Activated naive CD8-positive, alpha-beta T cell treated with anti-CD3 and anti-CD28 coated beads for 36 hours (primary cell): ENCODE measurements at regions not wholly inside any gene's neighbourhood (a gene's known extent, or its start where the extent isn't known, plus 50 kb on each side); places are given as distances from the start of the nearest gene placed in this dataset.

ENCODE experiments used
- DNase-seq: peaks from one replicate; pipeline ENCODE4 v3.0.0; 2021
- H3K27ac Mint-ChIP-seq: one replicate; pipeline ENCODE4 v1.8.0; 2022; ENCODE audit warnings: mild to moderate bottlenecking, moderate library complexity, mixed read lengths
- H3K27me3 Mint-ChIP-seq: one replicate; pipeline ENCODE4 v1.8.0; 2022; ENCODE audit warnings: mild to moderate bottlenecking, mixed read lengths
- H3K36me3 Mint-ChIP-seq: one replicate; pipeline ENCODE4 v1.8.0; 2021; ENCODE audit warnings: mild to moderate bottlenecking, mixed read lengths
- H3K4me1 Mint-ChIP-seq: one replicate; pipeline ENCODE4 v1.8.0; 2021; ENCODE audit warnings: mixed read lengths
- H3K4me3 Mint-ChIP-seq: one replicate; pipeline ENCODE4 v1.8.0; 2022; ENCODE audit warnings: mild to moderate bottlenecking, moderate library complexity, mixed read lengths
- H3K9me3 Mint-ChIP-seq: one replicate; pipeline ENCODE4 v1.8.0; 2022; ENCODE audit warnings: mixed read lengths

DNA sequence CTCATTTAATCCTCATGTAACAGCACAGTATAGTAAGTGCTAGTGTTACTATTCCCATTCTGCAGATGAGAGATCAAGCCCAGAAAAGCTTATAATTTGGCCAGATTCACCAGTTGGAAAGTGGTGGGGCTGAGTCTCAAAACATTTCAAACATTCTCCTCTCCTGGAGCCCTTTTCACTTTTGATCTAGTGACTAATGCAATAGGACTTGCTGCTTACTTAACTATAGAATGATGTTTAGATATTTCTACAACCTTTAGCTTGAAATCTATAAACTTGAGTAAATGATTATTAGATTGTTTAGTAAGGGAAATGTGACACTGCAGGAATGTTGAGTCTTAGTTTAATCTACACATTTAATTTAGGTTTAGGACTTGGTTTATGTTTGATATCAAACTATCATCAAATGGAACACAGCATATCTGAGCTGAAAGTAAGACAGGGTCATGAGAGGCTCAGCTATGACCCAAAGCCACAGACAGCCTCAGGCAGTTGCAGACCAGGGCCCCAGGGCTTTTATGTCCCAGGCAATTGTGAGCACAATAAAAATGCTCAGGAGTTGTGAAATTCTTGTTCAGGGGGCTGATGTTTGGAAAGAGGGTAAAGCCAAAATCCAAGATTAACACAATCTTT is 199.5 kb upstream of the HS3ST1 start:
- no peaks in the 10 kb centered on the region for H3K27me3 Mint-ChIP-seq

DNA sequence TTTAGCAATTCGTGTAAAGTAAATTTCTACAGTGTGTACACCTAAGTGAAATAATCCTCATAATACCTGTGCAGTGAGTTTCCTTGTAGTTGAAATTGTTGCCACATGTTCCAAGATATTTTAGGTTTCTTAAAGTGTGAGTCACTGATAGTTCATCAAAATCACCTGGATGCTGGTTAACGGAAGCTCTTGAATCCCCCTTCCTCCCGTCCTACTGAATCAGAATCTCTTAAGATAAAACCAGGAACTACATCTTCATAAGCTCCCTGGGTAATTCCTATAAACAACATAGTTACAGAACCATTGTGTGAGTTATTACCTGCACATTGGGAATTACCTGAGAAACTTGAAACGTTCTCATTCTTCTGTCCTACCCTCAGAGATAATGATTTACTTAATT is 197.4 kb upstream of the HS3ST1 start:
- no peaks in the 10 kb centered on the region for H3K9me3 Mint-ChIP-seq
- H3K27ac Mint-ChIP-seq: no peak overlapping the region
- H3K36me3 Mint-ChIP-seq: no peaks in the 10 kb centered on the region

More for the DNA sequence above, 199.5 kb upstream of the HS3ST1 start:
- H3K9me3 Mint-ChIP-seq: no peaks in the 10 kb centered on the region
- H3K4me1 Mint-ChIP-seq: no peaks in the 10 kb centered on the region
- no peak for DNase-seq
- no peak overlapping the region for H3K4me3 Mint-ChIP-seq
- H3K36me3 Mint-ChIP-seq: no peaks in the 10 kb centered on the region
- no peak overlapping the region for H3K27ac Mint-ChIP-seq

DNA sequence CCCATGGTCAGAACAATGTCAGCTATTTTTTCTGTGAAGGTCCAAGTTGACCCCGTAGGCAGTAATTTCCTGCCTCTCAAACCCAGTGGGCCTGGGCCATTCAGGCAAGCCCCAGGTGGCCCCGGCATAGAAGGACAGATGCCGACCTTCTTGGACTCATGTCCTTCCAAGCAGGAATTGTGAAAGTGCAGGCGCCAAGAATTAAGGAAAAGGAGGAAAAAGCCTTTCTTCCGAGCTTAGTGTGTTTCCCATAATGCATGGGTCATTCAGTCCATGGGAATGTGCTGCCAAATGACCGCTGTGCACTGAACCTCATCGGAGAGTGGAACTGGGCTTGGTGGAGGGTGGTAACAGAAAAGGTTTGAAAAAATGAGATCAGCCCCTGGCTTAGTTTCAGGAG is 196.5 kb upstream of the HS3ST1 start:
- Mint-ChIP-seq H3K27ac (no peak overlapping the region), H3K4me3 (no peak overlapping the region), H3K36me3 (no peaks in the 10 kb centered on the region), H3K27me3 (no peaks in the 10 kb centered on the region), H3K4me1 (no peaks in the 10 kb centered on the region), H3K9me3 (no peaks in the 10 kb centered on the region)
- DNase-seq: no peak

More for the DNA sequence above, 197.4 kb upstream of the HS3ST1 start:
- H3K27me3 Mint-ChIP-seq: no peaks in the 10 kb centered on the region
- H3K4me3 Mint-ChIP-seq: no peak overlapping the region
- no peaks in the 10 kb centered on the region for H3K4me1 Mint-ChIP-seq
- no peak for DNase-seq

DNA sequence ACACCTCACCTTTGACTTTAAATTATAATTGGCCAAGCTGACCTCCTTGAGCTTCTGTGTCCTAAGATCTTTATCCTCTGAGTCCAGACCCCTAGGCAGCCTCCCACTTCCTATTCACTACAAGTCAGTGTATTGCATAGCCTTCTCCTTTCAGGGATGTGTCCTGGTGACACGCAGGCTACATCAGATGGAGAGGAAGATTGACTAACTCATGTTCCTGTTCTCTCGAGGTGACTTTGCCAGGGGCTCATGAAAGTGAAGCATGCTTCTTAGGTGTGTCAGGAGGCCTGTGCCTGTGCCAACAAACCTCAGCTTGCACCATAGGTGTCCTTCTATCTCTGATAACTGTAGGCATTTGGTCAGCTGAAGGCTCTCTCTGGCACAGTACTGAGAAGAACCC is 195.7 kb upstream of the HS3ST1 start:
- DNase-seq: no peak
- no peaks in the 10 kb centered on the region for H3K36me3 Mint-ChIP-seq
- no peaks in the 10 kb centered on the region for H3K4me1 Mint-ChIP-seq
- H3K27ac Mint-ChIP-seq: no peak overlapping the region
- no peaks in the 10 kb centered on the region for H3K9me3 Mint-ChIP-seq
- no peak overlapping the region for H3K4me3 Mint-ChIP-seq
- H3K27me3 Mint-ChIP-seq: no peaks in the 10 kb centered on the region

DNA sequence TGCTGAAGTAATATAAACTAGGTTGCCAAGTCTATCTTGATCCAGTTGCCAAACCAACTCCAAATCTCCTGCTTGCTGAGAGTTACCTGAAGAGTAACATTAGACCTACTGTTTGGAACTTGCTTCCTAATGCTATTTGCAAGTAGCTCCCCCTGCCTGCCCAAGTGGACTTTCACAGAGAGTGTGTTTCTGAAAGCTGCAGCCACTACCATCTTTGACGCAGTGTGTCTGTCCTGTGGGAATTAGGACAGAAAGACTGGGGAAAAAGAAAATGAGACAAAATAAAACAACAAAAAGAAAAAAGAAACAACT is 195.0 kb upstream of the HS3ST1 start:
- H3K27me3 Mint-ChIP-seq: no peaks in the 10 kb centered on the region
- H3K4me1 Mint-ChIP-seq: no peaks in the 10 kb centered on the region
- DNase-seq: no peak
- no peaks in the 10 kb centered on the region for H3K36me3 Mint-ChIP-seq
- no peaks in the 10 kb centered on the region for H3K9me3 Mint-ChIP-seq
- no peak overlapping the region for H3K27ac Mint-ChIP-seq
- H3K4me3 Mint-ChIP-seq: no peak overlapping the region

DNA sequence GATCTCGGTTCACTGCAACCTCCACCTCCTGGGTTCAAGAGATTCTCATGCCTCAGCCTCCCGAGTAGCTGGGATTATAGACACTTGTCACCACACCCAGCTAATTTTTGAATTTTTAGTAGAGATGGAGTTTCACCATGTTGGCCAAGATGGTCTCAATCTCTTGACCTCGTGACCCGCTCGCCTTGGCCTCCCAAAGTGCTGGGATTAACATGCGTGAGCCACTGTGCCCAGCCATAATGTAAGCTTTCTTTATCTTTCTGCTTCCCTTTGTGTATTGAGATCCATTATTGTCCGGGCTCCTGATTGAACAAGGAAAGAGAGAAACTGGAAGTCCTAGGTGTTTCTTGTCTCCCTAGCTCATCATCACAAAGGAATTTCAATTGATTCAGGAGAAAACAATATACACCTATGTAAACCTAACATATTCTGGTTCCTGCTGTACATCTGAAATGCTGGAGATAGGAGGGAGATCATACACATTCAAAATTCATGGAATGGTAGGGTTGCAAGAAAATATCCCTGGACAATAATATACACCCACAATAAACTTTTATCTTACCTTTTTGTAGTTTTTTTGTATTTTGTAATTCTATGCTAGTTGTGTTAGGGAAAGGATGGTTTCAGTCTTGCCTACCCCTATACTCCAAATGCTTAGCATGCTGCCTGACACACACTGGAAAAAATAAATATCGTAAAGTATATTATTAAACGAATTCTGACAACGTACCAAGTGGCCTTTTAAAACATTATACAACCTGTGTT is 194.4 kb upstream of the HS3ST1 start:
- H3K4me3 Mint-ChIP-seq: no peak overlapping the region
- H3K27ac Mint-ChIP-seq: no peak overlapping the region
- no peaks in the 10 kb centered on the region for H3K36me3 Mint-ChIP-seq
- H3K27me3 Mint-ChIP-seq: no peaks in the 10 kb centered on the region
- H3K4me1 Mint-ChIP-seq: no peaks in the 10 kb centered on the region
- no peak for DNase-seq
- no peaks in the 10 kb centered on the region for H3K9me3 Mint-ChIP-seq

DNA sequence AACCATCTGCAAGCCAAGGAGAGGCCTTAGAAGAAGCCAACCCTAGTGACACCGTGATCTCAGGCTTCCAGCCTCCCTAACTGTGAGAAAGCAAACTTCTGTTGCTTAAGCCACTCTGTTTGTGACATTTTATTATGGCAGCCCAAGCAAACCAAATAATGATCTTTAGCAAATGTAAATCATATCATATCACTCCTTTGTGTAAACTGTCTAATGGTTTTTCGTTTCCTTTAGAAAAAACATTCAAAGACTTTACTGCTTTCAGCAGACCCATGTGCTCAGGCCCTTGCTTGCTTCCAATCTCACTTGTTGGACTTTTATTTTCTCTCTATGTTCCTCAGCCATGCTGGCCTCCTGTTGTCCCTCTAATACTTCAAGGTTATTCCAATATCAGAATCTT is 192.2 kb upstream of the HS3ST1 start:
- DNase-seq: no peak
- Mint-ChIP-seq H3K36me3 (no peaks in the 10 kb centered on the region), H3K27me3 (no peaks in the 10 kb centered on the region), H3K27ac (no peak overlapping the region), H3K4me3 (no peak overlapping the region), H3K4me1 (no peaks in the 10 kb centered on the region), H3K9me3 (no peaks in the 10 kb centered on the region)

DNA sequence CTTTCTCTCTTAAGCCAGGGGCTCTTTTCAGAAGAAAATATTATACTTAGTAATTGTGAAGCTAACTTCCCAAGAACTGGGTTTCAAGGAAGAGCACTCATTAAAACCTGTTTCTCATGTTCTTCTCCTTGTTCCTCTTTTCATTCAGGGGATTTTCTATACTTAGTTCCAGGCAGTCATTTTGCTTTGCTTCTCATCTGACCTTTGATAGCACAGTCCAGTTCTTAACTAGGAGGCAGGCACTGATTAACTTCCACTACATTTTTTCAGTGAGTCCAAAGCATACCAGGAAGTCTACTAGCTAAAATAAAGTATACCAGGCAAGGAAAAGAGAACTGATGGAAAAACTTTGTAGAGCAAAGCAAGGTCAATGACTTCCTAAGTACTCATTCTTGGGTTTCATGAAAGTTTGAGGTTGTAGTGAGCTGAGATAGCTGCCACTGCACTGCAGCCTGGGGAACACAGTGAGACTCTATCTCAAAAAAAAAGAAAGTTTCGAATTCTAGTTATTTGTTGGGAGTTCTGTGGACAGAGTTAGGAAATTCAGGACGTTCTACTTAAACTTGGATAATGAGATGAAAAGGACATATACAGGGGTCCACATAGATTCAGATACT is 190.1 kb upstream of the HS3ST1 start:
- H3K4me1 Mint-ChIP-seq: no peaks in the 10 kb centered on the region
- H3K36me3 Mint-ChIP-seq: no peaks in the 10 kb centered on the region
- H3K9me3 Mint-ChIP-seq: no peaks in the 10 kb centered on the region
- H3K4me3 Mint-ChIP-seq: no peak overlapping the region
- no peak for DNase-seq
- no peaks in the 10 kb centered on the region for H3K27me3 Mint-ChIP-seq
- no peak overlapping the region for H3K27ac Mint-ChIP-seq

DNA sequence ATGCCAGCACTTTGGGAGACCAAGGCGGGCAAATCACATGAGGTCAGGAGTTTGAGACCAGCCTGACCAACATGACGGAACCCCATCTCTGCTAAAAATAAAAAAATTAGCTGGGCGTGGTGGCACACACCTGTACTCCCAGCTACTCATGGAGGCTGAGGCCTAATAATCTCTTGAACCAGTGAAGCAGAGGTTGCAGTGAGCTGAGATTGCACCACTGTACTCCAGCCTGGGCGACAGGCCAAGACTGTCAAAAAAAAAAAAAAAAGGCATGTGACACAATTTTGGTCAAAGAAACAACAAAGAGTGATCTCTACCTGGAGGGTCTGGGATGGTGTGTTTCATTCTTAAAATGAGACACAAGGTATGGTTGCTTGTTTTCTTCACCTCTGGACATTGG is 188.2 kb upstream of the HS3ST1 start:
- H3K36me3 Mint-ChIP-seq: no peaks in the 10 kb centered on the region
- no peak for DNase-seq
- no peaks in the 10 kb centered on the region for H3K27me3 Mint-ChIP-seq
- H3K27ac Mint-ChIP-seq: no peak overlapping the region
- H3K4me3 Mint-ChIP-seq: no peak overlapping the region
- no peaks in the 10 kb centered on the region for H3K4me1 Mint-ChIP-seq
- no peaks in the 10 kb centered on the region for H3K9me3 Mint-ChIP-seq

DNA sequence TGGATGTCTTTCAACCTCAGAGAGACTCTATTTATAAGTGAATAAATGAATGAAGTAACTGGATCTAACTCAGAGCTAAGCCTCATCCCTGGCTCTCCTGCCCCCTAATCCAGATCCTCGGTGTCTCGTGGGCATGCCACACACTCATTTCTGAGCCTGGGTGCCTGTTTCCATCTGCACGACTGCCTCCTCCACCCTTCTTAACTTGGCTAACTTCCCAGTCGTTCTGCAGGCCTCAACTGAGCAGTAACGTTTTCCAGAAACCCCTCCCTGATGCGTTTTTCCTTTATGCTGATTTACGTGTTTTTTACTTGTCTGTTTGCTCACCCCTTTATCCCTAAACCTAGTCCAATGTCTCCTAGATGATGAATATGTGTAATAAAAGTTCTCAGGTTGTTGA is 186.9 kb upstream of the HS3ST1 start:
- Mint-ChIP-seq H3K36me3 (no peaks in the 10 kb centered on the region), H3K27me3 (no peaks in the 10 kb centered on the region), H3K27ac (no peak overlapping the region), H3K9me3 (no peaks in the 10 kb centered on the region), H3K4me1 (no peaks in the 10 kb centered on the region), H3K4me3 (no peak overlapping the region)
- DNase-seq: no peak

DNA sequence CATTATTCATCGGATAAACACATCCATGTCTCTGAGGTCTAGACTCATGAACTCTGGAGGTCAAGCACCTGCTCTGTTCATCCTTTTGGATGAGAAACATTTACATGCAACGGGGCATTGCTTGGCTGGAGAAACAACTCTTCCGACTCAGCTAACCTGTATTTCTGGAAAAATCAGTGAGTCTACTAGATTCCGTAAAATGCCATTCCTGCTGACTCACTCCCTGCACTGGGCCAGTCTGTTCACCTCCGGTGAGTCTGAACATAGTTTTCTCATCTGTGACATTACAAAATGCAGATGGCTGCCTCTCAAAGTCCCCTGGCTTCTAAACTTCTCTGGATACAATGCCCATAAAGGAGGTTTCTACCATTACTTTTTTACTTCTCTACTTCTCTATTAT is 185.7 kb upstream of the HS3ST1 start:
- no peaks in the 10 kb centered on the region for H3K36me3 Mint-ChIP-seq
- H3K9me3 Mint-ChIP-seq: no peaks in the 10 kb centered on the region
- H3K4me1 Mint-ChIP-seq: no peaks in the 10 kb centered on the region
- H3K27me3 Mint-ChIP-seq: no peaks in the 10 kb centered on the region
- DNase-seq: no peak
- no peak overlapping the region for H3K4me3 Mint-ChIP-seq
- no peak overlapping the region for H3K27ac Mint-ChIP-seq

DNA sequence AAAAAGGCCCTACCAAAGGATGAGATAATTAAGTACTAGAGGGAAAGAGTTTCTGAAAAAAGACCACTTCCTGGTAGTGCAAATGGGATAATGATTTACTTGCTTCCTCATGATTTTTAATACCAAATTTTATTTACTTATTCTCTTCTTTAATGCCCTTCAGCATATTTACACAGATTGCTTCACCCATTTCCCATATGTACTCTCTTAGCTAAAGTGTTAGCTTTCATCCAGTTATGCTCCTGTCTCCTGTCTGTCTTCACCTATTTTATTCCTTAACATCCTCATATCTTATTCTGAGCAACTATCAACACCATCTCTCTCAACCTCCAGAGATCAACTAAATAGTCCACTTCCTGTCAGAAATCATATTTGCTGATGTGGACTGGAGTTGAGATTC is 183.2 kb upstream of the HS3ST1 start:
- Mint-ChIP-seq H3K9me3 (no peaks in the 10 kb centered on the region), H3K4me3 (no peak overlapping the region), H3K27me3 (peaks cover 4% of the 10 kb centered on the region), H3K4me1 (no peaks in the 10 kb centered on the region), H3K27ac (no peak overlapping the region), H3K36me3 (no peaks in the 10 kb centered on the region)
- DNase-seq: no peak

DNA sequence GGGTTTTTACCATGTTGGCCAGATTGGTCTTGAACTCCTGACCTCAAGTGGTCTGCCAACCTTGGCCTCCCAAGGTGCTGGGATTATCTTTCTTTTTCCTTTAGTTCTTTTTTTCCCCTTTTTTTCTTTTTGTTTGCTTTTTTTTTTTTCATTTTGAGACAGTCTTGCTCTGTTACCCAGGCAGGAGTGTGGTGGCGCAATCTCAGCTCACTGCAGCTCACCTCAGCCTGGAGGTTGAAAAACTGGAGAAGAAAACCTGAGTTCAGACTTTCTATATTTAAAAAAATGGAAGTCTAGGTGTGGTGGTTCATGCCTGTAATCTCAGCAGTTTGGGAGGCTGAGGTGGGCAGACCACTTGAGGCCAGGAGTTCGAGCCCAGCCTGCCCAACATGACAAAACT is 181.1 kb upstream of the HS3ST1 start:
- H3K27me3 Mint-ChIP-seq: peaks cover 4% of the 10 kb centered on the region
- H3K9me3 Mint-ChIP-seq: no peaks in the 10 kb centered on the region
- no peaks in the 10 kb centered on the region for H3K4me1 Mint-ChIP-seq
- DNase-seq: no peak
- no peak overlapping the region for H3K4me3 Mint-ChIP-seq
- no peaks in the 10 kb centered on the region for H3K36me3 Mint-ChIP-seq
- no peak overlapping the region for H3K27ac Mint-ChIP-seq

DNA sequence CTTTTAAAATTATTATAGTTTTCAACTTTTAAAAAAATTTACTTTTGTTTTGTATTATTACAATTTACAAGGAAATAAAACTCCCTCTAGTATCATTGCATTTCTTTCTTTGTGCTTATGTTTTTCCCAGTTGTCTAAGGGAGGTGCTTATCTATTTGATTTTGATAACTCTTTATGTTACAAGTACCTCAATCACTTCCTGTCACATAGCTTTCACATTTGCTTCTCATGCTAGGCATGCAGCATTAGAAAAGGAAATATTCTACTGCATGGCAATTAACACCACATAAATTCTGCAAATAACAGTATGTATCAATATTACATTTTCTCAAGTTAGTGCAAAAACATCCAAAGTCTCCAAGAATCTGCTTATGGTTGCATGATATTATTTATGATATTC is 180.3 kb upstream of the HS3ST1 start:
- Mint-ChIP-seq H3K27ac (no peak overlapping the region), H3K4me1 (no peaks in the 10 kb centered on the region), H3K9me3 (no peaks in the 10 kb centered on the region), H3K27me3 (peaks cover 4% of the 10 kb centered on the region), H3K4me3 (no peak overlapping the region), H3K36me3 (no peaks in the 10 kb centered on the region)
- DNase-seq: no peak

DNA sequence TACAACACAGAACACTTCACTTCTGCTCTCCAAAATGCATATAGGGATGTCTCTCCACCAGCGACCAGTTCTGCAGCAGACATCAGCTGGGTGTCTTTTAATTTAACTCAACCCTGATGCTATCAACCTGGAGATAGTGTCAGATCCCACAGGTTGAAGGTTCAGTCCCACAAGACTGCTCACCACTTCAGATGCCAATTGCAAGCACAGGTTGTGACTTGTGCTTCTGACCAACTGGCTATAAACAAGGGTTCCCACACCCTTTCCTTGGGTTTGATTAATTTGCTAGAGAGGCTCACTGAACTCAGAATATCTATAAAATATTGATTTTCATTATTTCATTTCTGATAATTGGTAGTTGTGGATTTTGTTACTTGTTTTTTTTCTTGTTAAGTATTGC is 177.4 kb upstream of the HS3ST1 start:
- Mint-ChIP-seq H3K9me3 (no peaks in the 10 kb centered on the region), H3K36me3 (no peaks in the 10 kb centered on the region), H3K4me3 (no peak overlapping the region), H3K4me1 (no peaks in the 10 kb centered on the region), H3K27ac (no peak overlapping the region), H3K27me3 (peaks cover 4% of the 10 kb centered on the region)
- DNase-seq: no peak

DNA sequence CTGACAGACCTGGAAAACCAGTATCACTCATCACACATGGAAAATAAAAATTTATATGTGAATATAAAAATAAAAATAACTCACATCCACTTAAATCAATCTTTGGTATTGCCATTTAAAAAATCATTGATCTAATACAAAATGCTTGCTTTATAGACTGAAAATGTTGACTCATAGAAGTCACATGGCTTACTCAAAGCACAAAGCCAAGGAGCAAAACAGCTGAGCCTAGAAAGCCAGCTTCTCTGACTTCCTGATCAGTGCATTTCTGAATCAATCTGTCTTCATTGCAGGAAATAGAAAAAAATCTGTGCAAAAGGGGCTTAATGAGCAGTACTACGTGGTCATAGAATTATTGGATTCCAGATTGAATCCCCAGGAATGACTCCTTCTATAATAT is 176.9 kb upstream of the HS3ST1 start:
- Mint-ChIP-seq H3K36me3 (no peaks in the 10 kb centered on the region), H3K4me3 (no peak overlapping the region), H3K27me3 (peaks cover 4% of the 10 kb centered on the region), H3K27ac (no peak overlapping the region), H3K9me3 (no peaks in the 10 kb centered on the region), H3K4me1 (no peaks in the 10 kb centered on the region)
- DNase-seq: no peak
